Tibial nerve (tissue), 4 donors: ENCODE measurements at regions not wholly inside any gene's neighbourhood (a gene's known extent, or its start where the extent isn't known, plus 50 kb on each side); places are given as distances from the start of the nearest gene placed in this dataset.

ENCODE experiments used
- DNase-seq, 2 donors: peaks; one replicate each; pipeline ENCODE4 v3.0.0-alpha.2; 2019; ENCODE audit warnings: low spot score in 2 of 2
- H3K27ac ChIP-seq, 4 donors: fragments of 200-600 bp; sonication (generic) in 3 of 4; one replicate each; pipeline ENCODE4 v1.5.1; 2017 to 2019; ENCODE audit warnings: mild to moderate bottlenecking in 1 of 4
- H3K27me3 ChIP-seq, 2 donors: fragments of 200-600 bp; sonication (generic) in 1 of 2; one replicate each; pipeline versions ENCODE4 v1.5.1 to v1.6.0; 2017 to 2019
- H3K36me3 ChIP-seq, 3 donors: fragments of 200-600 bp; sonication (generic); one replicate each; pipeline ENCODE4 v1.5.1; 2018 to 2019
- H3K4me1 ChIP-seq, 4 donors: fragments of 200-600 bp; sonication (generic) in 3 of 4; one replicate each; pipeline ENCODE4 v1.5.1; 2017 to 2019
- H3K4me3 ChIP-seq, 4 donors: fragments of 200-600 bp; sonication (generic) in 3 of 4; one replicate each; pipeline ENCODE4 v1.5.1; 2017 to 2019; ENCODE audit warnings: mild to moderate bottlenecking in 1 of 4, moderate library complexity in 1 of 4
- H3K9me3 ChIP-seq, 4 donors: fragments of 200-600 bp; sonication (generic) in 3 of 4; one replicate each; pipeline ENCODE4 v1.5.1; 2017 to 2019
- CTCF ChIP-seq, 5 experiments: fragments of 200-600 bp in 3 of 5; fragments of 450-650 bp in 2 of 5; sonication (generic) in 3 of 5; IDR thresholded peaks; one replicate each; pipeline ENCODE4 v1.5.1; 2016 to 2019; ENCODE audit warnings: antibody characterized with exemption in 5 of 5, mild to moderate bottlenecking in 3 of 5, moderate library complexity in 2 of 5
- EP300 ChIP-seq, 2 donors: sonication (generic); formaldehyde crosslinking; IDR thresholded peaks; one replicate each; pipeline ENCODE4 v1.6.1; 2017; ENCODE audit warnings: antibody characterized with exemption in 2 of 2, mild to moderate bottlenecking in 1 of 2
- POLR2A ChIP-seq, 2 donors: fragments of 450-650 bp; IDR thresholded peaks; one replicate each; pipeline ENCODE4 v1.6.1; 2017; ENCODE audit warnings: antibody characterized with exemption in 2 of 2, mild to moderate bottlenecking in 2 of 2, moderate library complexity in 2 of 2
- WGBS, 2 donors: methylation state at CpG; one replicate each; pipeline ENCODE4 v1.1.5; 2018; 5-methylcytosine and 5-hydroxymethylcytosine counted together

GRCh38 chr4:181259081-181259709 lies 984.0 kb upstream of the TENM3 start:
- WGBS, 2 donors: 29 to 33% methylated on average over 4 of the region's 4 CpGs
- Histone ChIP-seq H3K9me3 (peaks cover 0 to 4% (median 0%) of the 10 kb centered on the region in 4 donors), H3K36me3 (no peaks in the 10 kb centered on the region), H3K4me1 (no peaks in the 10 kb centered on the region), H3K4me3 (no peak overlapping the region), H3K27ac (no peak overlapping the region), H3K27me3 (no peaks in the 10 kb centered on the region)
- no peak for DNase-seq
- TF ChIP-seq EP300 (IDR thresholded peaks at IDR 0.05) (no peak), POLR2A (IDR thresholded peaks at IDR 0.05) (no peak), CTCF (IDR thresholded peaks at IDR 0.05) (no peak)

DNA sequence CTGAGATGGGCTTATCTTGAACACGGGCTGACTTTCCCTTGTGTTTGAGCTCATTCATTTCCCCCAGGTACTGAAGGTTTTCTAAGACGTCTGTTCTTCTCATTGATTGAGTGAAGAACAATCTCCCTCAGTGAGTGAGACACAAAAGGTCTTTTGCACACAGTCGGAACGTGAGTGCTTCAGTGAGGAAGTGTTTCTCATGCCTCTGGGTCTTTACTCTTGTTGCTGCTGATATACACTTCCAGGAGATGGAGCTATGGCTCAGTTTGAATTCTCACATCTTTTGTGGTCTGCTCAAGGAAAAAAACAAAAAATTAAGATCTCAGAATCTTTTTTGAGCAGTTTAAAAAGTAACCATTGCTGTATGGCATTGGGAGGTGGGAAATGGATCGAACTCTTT lies 981.9 kb upstream of the TENM3 start:
- TF ChIP-seq EP300 (IDR thresholded peaks at IDR 0.05) (no peak), CTCF (IDR thresholded peaks at IDR 0.05) (peak in 3 of 5 experiments; percentile 6 to 51 (median 17))
- DNase-seq: no peak
- no peaks in the 10 kb centered on the region for H3K27me3 ChIP-seq
- no peak overlapping the region for H3K4me3 ChIP-seq
- 12 to 14% methylated on average over 5 of the region's 5 CpGs for WGBS, 2 donors
- no peaks in the 10 kb centered on the region for H3K36me3 ChIP-seq
- H3K27ac ChIP-seq: no peak overlapping the region
- no peaks in the 10 kb centered on the region for H3K4me1 ChIP-seq
- H3K9me3 ChIP-seq: peaks cover 0 to under 1% (median 0%) of the 10 kb centered on the region in 4 donors

DNA sequence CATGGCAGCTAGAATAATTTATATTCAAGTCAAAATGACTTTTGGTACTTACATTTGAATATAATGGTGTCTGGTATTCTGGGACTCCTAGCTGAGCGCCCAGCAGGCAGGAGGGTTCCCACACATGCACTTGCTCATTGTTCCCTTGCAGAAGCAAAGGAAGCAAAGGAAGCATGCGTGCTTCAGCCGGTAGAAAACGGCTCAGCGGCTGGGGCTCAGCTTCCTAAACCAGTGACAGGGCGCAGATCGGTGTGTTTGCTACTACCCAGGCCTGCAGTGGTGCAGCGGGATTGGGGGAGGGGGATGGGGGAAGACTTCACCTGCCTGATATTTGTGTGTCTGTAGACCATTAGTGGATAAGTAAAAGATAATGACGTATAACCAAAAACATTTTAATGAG lies 978.3 kb upstream of the TENM3 start:
- H3K9me3 ChIP-seq: no peaks in the 10 kb centered on the region
- 40 to 43% methylated on average over 9 of the region's 9 CpGs for WGBS, 2 donors
- H3K4me1 ChIP-seq: no peaks in the 10 kb centered on the region
- DNase-seq: no peak
- TF ChIP-seq POLR2A (IDR thresholded peaks at IDR 0.05): no peak
- no peak for TF ChIP-seq EP300 (IDR thresholded peaks at IDR 0.05)
- no peak for TF ChIP-seq CTCF (IDR thresholded peaks at IDR 0.05)
- no peaks in the 10 kb centered on the region for H3K27me3 ChIP-seq
- H3K4me3 ChIP-seq: no peak overlapping the region
- H3K27ac ChIP-seq: no peak overlapping the region
- no peaks in the 10 kb centered on the region for H3K36me3 ChIP-seq

DNA sequence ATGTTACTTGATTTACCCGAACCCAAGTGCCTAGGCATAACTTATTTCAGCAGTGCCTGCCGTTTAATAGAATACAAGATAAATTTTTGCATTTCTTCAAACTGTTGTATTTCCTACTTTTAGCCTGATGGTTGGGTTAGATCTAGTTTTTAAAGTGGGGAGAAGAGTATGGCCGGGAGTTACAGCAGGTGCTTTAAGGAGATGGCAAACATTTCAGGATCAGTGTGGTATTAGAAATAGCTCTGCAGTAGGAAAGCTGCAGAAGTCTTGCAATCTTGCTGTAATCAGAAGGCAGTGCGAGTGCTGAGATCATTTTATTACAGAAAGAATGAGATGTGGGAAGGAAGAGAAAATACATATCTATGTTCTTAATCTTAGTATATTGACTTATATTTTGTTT lies 977.8 kb upstream of the TENM3 start:
- H3K4me1 ChIP-seq: no peaks in the 10 kb centered on the region
- TF ChIP-seq EP300 (IDR thresholded peaks at IDR 0.05) (no peak), CTCF (IDR thresholded peaks at IDR 0.05) (no peak), POLR2A (IDR thresholded peaks at IDR 0.05) (no peak)
- WGBS, 2 donors: 57 to 69% methylated on average over 4 of the region's 4 CpGs
- H3K36me3 ChIP-seq: no peaks in the 10 kb centered on the region
- no peaks in the 10 kb centered on the region for H3K9me3 ChIP-seq
- no peaks in the 10 kb centered on the region for H3K27me3 ChIP-seq
- no peak overlapping the region for H3K27ac ChIP-seq
- no peak for DNase-seq
- H3K4me3 ChIP-seq: no peak overlapping the region

DNA sequence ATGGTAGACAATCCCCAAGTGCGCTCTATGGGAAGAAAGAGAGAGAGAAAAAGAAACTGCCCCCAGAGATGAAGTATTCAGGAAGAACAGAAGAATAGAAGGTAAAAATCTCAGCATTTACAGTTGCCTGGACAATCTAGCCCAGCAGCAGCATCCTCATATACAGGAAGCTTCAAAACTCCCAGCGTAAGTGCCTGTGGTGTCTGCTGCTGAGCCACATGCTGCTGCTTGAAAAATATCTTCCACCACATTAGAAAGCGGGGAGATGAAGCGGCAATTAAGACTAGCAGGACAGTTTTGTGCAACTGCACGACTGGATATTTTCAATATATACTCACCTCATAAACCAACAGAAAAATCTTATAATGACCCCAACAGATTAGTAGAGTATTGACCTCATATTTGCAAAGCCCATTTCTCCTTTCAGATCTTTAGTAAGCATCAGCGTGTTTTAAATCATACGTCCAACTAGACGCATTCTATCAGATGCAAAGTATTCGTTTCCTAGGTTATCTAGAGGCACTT lies 972.0 kb upstream of the TENM3 start:
- 80 to 86% methylated on average over 9 of the region's 9 CpGs for WGBS, 2 donors
- no peaks in the 10 kb centered on the region for H3K27me3 ChIP-seq
- no peaks in the 10 kb centered on the region for H3K4me1 ChIP-seq
- H3K36me3 ChIP-seq: no peaks in the 10 kb centered on the region
- TF ChIP-seq EP300 (IDR thresholded peaks at IDR 0.05) (no peak), CTCF (IDR thresholded peaks at IDR 0.05) (no peak), POLR2A (IDR thresholded peaks at IDR 0.05) (no peak)
- no peak for DNase-seq
- H3K27ac ChIP-seq: no peak overlapping the region
- H3K9me3 ChIP-seq: no peaks in the 10 kb centered on the region
- no peak overlapping the region for H3K4me3 ChIP-seq
